Naive B cell (primary cell): ENCODE measurements at regions not wholly inside any gene's neighbourhood (a gene's known extent, or its start where the extent isn't known, plus 50 kb on each side); places are given as distances from the start of the nearest gene placed in this dataset.

ENCODE experiments used
- ATAC-seq, 2 donors: fragments of 150-1000 bp; cut with Tn5 transposase; 2 replicates each; pipeline ENCODE4 v1.10.0; 2021; ENCODE audit warnings: low read depth in 2 of 2, mild to moderate bottlenecking in 2 of 2, moderate library complexity in 2 of 2
- DNase-seq: peaks from one replicate; pipeline ENCODE4 v3.0.0; 2022
- H3K27ac Mint-ChIP-seq, 6 donors: one replicate each; pipeline ENCODE4 v1.8.0; 2020 to 2022; ENCODE audit warnings: mild to moderate bottlenecking in 6 of 6, mixed read lengths in 6 of 6, moderate library complexity in 5 of 6, inconsistent platforms in 2 of 6
- H3K27me3 Mint-ChIP-seq, 3 donors: one replicate each; pipeline ENCODE4 v1.8.0; 2021 to 2022; ENCODE audit warnings: mixed read lengths in 3 of 3, mild to moderate bottlenecking in 1 of 3
- H3K36me3 Mint-ChIP-seq, 2 donors: one replicate each; pipeline ENCODE4 v1.8.0; 2020 to 2022; ENCODE audit warnings: mixed read lengths in 2 of 2, inconsistent platforms in 1 of 2, mild to moderate bottlenecking in 1 of 2
- H3K4me1 Mint-ChIP-seq, 3 donors: one replicate each; pipeline ENCODE4 v1.8.0; 2020 to 2022; ENCODE audit warnings: mixed read lengths in 3 of 3, inconsistent platforms in 1 of 3, mild to moderate bottlenecking in 1 of 3, moderate library complexity in 1 of 3
- H3K4me3 Mint-ChIP-seq, 8 donors: one replicate each; pipeline ENCODE4 v1.8.0; 2020 to 2022; ENCODE audit warnings: mild to moderate bottlenecking in 8 of 8, mixed read lengths in 8 of 8, moderate library complexity in 8 of 8, inconsistent platforms in 2 of 8
- H3K9me3 Mint-ChIP-seq, 7 donors: one replicate each; pipeline ENCODE4 v1.8.0; 2020 to 2022; ENCODE audit warnings: mixed read lengths in 7 of 7, mild to moderate bottlenecking in 5 of 7, inconsistent platforms in 2 of 7, moderate library complexity in 1 of 7

GRCh38 chr18:10009321-10010144 is 95.7 kb downstream of the VAPA start:
- Mint-ChIP-seq H3K4me1 (peaks cover 0 to 11% (median 8%) of the 10 kb centered on the region in 3 donors), H3K36me3 (no peaks in the 10 kb centered on the region), H3K4me3 (no peak overlapping the region), H3K27ac (no peak overlapping the region), H3K9me3 (no peaks in the 10 kb centered on the region), H3K27me3 (peaks cover 0 to 6% (median 6%) of the 10 kb centered on the region in 3 donors)
- ATAC-seq (no peak), DNase-seq (no peak)

- Mint-ChIP-seq H3K4me1 (peaks cover 5 to 7% (median 6%) of the 10 kb centered on the region in 3 donors), H3K36me3 (no peaks in the 10 kb centered on the region)
Measured at GRCh38 chr18:10010611-10011015, 96.8 kb downstream of the VAPA start.

GRCh38 chr18:10011061-10011460 is 97.2 kb downstream of the VAPA start:
- DNase-seq (no peak), ATAC-seq (no peak)
- Mint-ChIP-seq H3K4me1 (peaks cover 6 to 10% (median 10%) of the 10 kb centered on the region in 3 donors), H3K27ac (no peak overlapping the region), H3K9me3 (no peaks in the 10 kb centered on the region), H3K36me3 (no peaks in the 10 kb centered on the region), H3K27me3 (peaks cover 0 to 6% (median 6%) of the 10 kb centered on the region in 3 donors), H3K4me3 (no peak overlapping the region)

More at GRCh38 chr18:10010611-10011015, 96.8 kb downstream of the VAPA start:
- ATAC-seq (no peak), DNase-seq (no peak)
- Mint-ChIP-seq H3K9me3 (no peaks in the 10 kb centered on the region), H3K4me3 (no peak overlapping the region), H3K27ac (no peak overlapping the region), H3K27me3 (peaks cover 0 to 6% (median 6%) of the 10 kb centered on the region in 3 donors)

- no peak for DNase-seq
- H3K4me3 Mint-ChIP-seq, result no peak overlapping the region
- H3K27me3 Mint-ChIP-seq, result peaks cover 0 to 6% (median 6%) of the 10 kb centered on the region in 3 donors
- H3K27ac Mint-ChIP-seq, result no peak overlapping the region
- peaks cover 12 to 17% (median 17%) of the 10 kb centered on the region in 3 donors for H3K4me1 Mint-ChIP-seq
- H3K9me3 Mint-ChIP-seq, result no peaks in the 10 kb centered on the region
- no peaks in the 10 kb centered on the region for H3K36me3 Mint-ChIP-seq
- no peak for ATAC-seq
Measured at GRCh38 chr18:10011751-10012150, 97.9 kb downstream of the VAPA start.

- Mint-ChIP-seq H3K9me3 (no peaks in the 10 kb centered on the region), H3K27me3 (peaks cover 0 to 6% (median 6%) of the 10 kb centered on the region in 3 donors), H3K27ac (peak overlapping the region in 1 of 6 donors; percentile 74), H3K36me3 (no peaks in the 10 kb centered on the region), H3K4me1 (peaks cover 12 to 21% (median 18%) of the 10 kb centered on the region in 3 donors), H3K4me3 (no peak overlapping the region)
- no peak for DNase-seq
- ATAC-seq, result no peak
Measured at GRCh38 chr18:10012526-10012925, 98.7 kb downstream of the VAPA start.

GRCh38 chr18:10013621-10014543 is 100.1 kb downstream of the VAPA start:
- H3K4me3 Mint-ChIP-seq, result peak overlapping the region in 1 of 8 donors; percentile 53
- peaks cover 0 to 6% (median 6%) of the 10 kb centered on the region in 3 donors for H3K27me3 Mint-ChIP-seq
- H3K27ac Mint-ChIP-seq, result no peak overlapping the region
- H3K36me3 Mint-ChIP-seq, result no peaks in the 10 kb centered on the region
- H3K9me3 Mint-ChIP-seq, result no peaks in the 10 kb centered on the region
- ATAC-seq (no peak), DNase-seq (no peak)
- H3K4me1 Mint-ChIP-seq, result peaks cover 12 to 21% (median 18%) of the 10 kb centered on the region in 3 donors

- Mint-ChIP-seq H3K36me3 (no peaks in the 10 kb centered on the region), H3K4me1 (peaks cover 12 to 21% (median 18%) of the 10 kb centered on the region in 3 donors), H3K4me3 (no peak overlapping the region)
Measured at GRCh38 chr18:10015288-10015701, 101.5 kb downstream of the VAPA start.

GRCh38 chr18:10015941-10016819 is 102.4 kb downstream of the VAPA start:
- DNase-seq (no peak), ATAC-seq (peak in 1 of 2 donors; percentile 18)
- no peaks in the 10 kb centered on the region for H3K9me3 Mint-ChIP-seq
- peak overlapping the region in 1 of 8 donors; percentile 73 for H3K4me3 Mint-ChIP-seq
- H3K27me3 Mint-ChIP-seq, result no peaks in the 10 kb centered on the region
- H3K4me1 Mint-ChIP-seq, result peaks cover 12 to 21% (median 18%) of the 10 kb centered on the region in 3 donors
- no peaks in the 10 kb centered on the region for H3K36me3 Mint-ChIP-seq
- H3K27ac Mint-ChIP-seq, result peak overlapping the region in 1 of 6 donors; percentile 6

More at GRCh38 chr18:10015288-10015701, 101.5 kb downstream of the VAPA start:
- Mint-ChIP-seq H3K27me3 (no peaks in the 10 kb centered on the region), H3K27ac (peak overlapping the region in 1 of 6 donors; percentile 17), H3K9me3 (no peaks in the 10 kb centered on the region)
- DNase-seq (no peak), ATAC-seq (no peak)

- ATAC-seq (no peak), DNase-seq (no peak)
- no peaks in the 10 kb centered on the region for H3K36me3 Mint-ChIP-seq
- no peak overlapping the region for H3K4me3 Mint-ChIP-seq
- no peaks in the 10 kb centered on the region for H3K9me3 Mint-ChIP-seq
- H3K27ac Mint-ChIP-seq, result peak overlapping the region in 2 of 6 donors; percentile 53 to 92
- peaks cover 0 to under 1% (median 0%) of the 10 kb centered on the region in 3 donors for H3K27me3 Mint-ChIP-seq
- H3K4me1 Mint-ChIP-seq, result peaks cover 12 to 21% (median 18%) of the 10 kb centered on the region in 3 donors
Measured at GRCh38 chr18:10017043-10017442, 103.2 kb downstream of the VAPA start.

- Mint-ChIP-seq H3K27ac (no peak overlapping the region), H3K9me3 (no peaks in the 10 kb centered on the region), H3K27me3 (peaks cover 0 to 6% (median 0%) of the 10 kb centered on the region in 3 donors), H3K4me1 (peaks cover 12 to 23% (median 18%) of the 10 kb centered on the region in 3 donors), H3K36me3 (no peaks in the 10 kb centered on the region), H3K4me3 (no peak overlapping the region)
- DNase-seq, result no peak
- ATAC-seq, result no peak
Measured at GRCh38 chr18:10018289-10018688, 104.5 kb downstream of the VAPA start.

GRCh38 chr18:10020171-10020570 is 106.4 kb downstream of the VAPA start:
- Mint-ChIP-seq H3K27ac (no peak overlapping the region), H3K36me3 (no peaks in the 10 kb centered on the region), H3K4me1 (peaks cover 11 to 30% (median 11%) of the 10 kb centered on the region in 3 donors), H3K4me3 (no peak overlapping the region), H3K9me3 (no peaks in the 10 kb centered on the region), H3K27me3 (peaks cover 0 to 6% (median 0%) of the 10 kb centered on the region in 3 donors)
- ATAC-seq (no peak), DNase-seq (no peak)

GRCh38 chr18:10022365-10022764 is 108.5 kb downstream of the VAPA start:
- peaks cover 0 to 6% (median 0%) of the 10 kb centered on the region in 3 donors for H3K27me3 Mint-ChIP-seq
- H3K4me3 Mint-ChIP-seq, result no peak overlapping the region
- H3K9me3 Mint-ChIP-seq, result no peaks in the 10 kb centered on the region
- no peak overlapping the region for H3K27ac Mint-ChIP-seq
- DNase-seq (no peak), ATAC-seq (no peak)
- peaks cover 0 to 14% (median 0%) of the 10 kb centered on the region in 3 donors for H3K4me1 Mint-ChIP-seq
- H3K36me3 Mint-ChIP-seq, result no peaks in the 10 kb centered on the region
